Nephron (organoid): ENCODE measurements at regions not wholly inside any gene's neighbourhood (a gene's known extent, or its start where the extent isn't known, plus 50 kb on each side); places are given as distances from the start of the nearest gene placed in this dataset.

ENCODE experiments used
- H3K27ac Mint-ChIP-seq, 3 experiments: 2 replicates each; pipeline ENCODE4 v1.8.0; 2020; ENCODE audit warnings: mixed read lengths in 3 of 3, mild to moderate bottlenecking in 2 of 3, moderate library complexity in 1 of 3
- H3K27me3 Mint-ChIP-seq: 2 replicates; pipeline ENCODE4 v1.8.0; 2021; ENCODE audit warnings: low read depth, mild to moderate bottlenecking, moderate library complexity, mixed read lengths
- H3K36me3 Mint-ChIP-seq: 2 replicates; pipeline ENCODE4 v1.8.0; 2020; ENCODE audit warnings: low read depth, mixed read lengths
- H3K4me1 Mint-ChIP-seq: 2 replicates; pipeline ENCODE4 v1.8.0; 2020; ENCODE audit warnings: mixed read lengths
- H3K4me3 Mint-ChIP-seq, 3 experiments: 2 replicates each; pipeline ENCODE4 v1.8.0; 2020; ENCODE audit warnings: mild to moderate bottlenecking in 3 of 3, mixed read lengths in 3 of 3, moderate library complexity in 2 of 3
- H3K9me3 Mint-ChIP-seq: 2 replicates; pipeline ENCODE4 v1.8.0; 2020; ENCODE audit warnings: mixed read lengths
- TF ChIP-seq, protein P1 (sequence below), 3 experiments: fragments of 200-600 bp; sonication (generic); IDR thresholded peaks; one replicate each; pipeline ENCODE4 v1.5.0; 2021; ENCODE audit warnings: antibody characterized with exemption in 3 of 3; ENCODE audit not compliant: unreplicated experiment in 3 of 3

DNA sequence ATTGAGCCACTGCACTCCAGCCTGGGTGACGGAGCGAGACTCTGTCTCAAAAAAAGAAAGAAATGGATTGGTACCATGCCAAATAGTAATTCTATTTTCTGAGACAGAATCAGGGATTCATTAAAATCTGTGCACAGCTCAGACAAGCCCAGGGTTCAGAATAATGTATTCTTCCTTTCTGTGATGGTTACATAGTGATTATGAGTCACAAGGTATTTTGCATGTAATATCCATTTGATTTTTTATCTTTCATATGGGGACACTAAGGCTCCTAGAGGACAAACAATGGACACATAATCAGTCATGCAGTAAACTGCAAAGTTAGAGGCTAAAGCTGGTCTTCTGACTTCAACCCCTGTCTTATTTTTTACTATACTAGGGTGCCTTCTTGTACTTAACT lies 156.8 kb upstream of the COL8A1 start:
- H3K9me3 Mint-ChIP-seq = peaks cover 9% of the 10 kb centered on the region
- H3K27ac Mint-ChIP-seq = no peak overlapping the region
- TF ChIP-seq, protein P1, sequence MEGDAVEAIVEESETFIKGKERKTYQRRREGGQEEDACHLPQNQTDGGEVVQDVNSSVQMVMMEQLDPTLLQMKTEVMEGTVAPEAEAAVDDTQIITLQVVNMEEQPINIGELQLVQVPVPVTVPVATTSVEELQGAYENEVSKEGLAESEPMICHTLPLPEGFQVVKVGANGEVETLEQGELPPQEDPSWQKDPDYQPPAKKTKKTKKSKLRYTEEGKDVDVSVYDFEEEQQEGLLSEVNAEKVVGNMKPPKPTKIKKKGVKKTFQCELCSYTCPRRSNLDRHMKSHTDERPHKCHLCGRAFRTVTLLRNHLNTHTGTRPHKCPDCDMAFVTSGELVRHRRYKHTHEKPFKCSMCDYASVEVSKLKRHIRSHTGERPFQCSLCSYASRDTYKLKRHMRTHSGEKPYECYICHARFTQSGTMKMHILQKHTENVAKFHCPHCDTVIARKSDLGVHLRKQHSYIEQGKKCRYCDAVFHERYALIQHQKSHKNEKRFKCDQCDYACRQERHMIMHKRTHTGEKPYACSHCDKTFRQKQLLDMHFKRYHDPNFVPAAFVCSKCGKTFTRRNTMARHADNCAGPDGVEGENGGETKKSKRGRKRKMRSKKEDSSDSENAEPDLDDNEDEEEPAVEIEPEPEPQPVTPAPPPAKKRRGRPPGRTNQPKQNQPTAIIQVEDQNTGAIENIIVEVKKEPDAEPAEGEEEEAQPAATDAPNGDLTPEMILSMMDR (IDR thresholded peaks at IDR 0.05; ENCODE audit: unreplicated experiment in 3 of 3) = no peak
- no peak overlapping the region for H3K4me3 Mint-ChIP-seq
- no peaks in the 10 kb centered on the region for H3K36me3 Mint-ChIP-seq
- no peaks in the 10 kb centered on the region for H3K4me1 Mint-ChIP-seq
- H3K27me3 Mint-ChIP-seq = peaks cover 4% of the 10 kb centered on the region

DNA sequence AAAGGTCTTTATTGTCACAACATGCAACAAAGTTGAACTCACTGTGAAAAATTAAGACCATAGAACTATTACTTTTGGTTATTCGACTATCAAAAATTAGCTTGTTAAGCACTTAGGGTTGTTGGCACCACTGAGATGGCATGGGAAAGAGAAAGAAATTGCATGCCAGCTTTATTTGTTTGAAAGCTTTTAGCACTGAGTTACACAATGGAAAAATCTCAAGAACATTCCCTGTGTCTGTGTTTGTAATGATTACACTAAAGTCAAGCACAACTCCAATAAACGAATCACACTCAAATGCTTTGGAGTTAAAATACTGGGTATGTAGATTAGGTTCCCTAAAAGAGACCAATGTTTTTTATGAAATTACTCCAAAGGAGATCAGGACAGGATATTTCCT lies 158.6 kb upstream of the COL8A1 start:
- peaks cover 7% of the 10 kb centered on the region for H3K9me3 Mint-ChIP-seq
- TF ChIP-seq, protein P1 (IDR thresholded peaks at IDR 0.05; ENCODE audit: unreplicated experiment in 3 of 3) = no peak
- no peak overlapping the region for H3K27ac Mint-ChIP-seq
- H3K4me1 Mint-ChIP-seq = no peaks in the 10 kb centered on the region
- no peaks in the 10 kb centered on the region for H3K36me3 Mint-ChIP-seq
- H3K27me3 Mint-ChIP-seq = no peaks in the 10 kb centered on the region
- no peak overlapping the region for H3K4me3 Mint-ChIP-seq

DNA sequence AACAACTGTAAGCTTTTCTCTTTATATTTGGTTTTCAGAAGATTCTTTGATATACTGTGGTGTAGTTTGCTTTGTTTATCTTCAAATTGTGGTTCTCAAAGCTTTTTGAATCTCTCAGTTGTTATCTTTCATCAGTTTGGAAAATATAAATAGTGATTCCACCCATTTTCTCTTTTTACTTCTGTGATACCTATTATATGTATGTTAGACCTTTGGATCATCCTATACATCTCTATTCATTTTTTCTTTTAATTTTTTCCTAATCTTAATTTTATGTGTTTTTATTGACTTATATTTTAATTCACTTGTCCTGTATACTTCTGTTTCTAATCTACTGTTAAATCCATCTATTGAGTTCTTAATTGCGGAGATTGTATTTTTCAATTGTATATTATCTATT lies 160.7 kb upstream of the COL8A1 start:
- H3K27me3 Mint-ChIP-seq = no peaks in the 10 kb centered on the region
- H3K4me3 Mint-ChIP-seq = no peak overlapping the region
- no peaks in the 10 kb centered on the region for H3K36me3 Mint-ChIP-seq
- H3K9me3 Mint-ChIP-seq = peaks cover 7% of the 10 kb centered on the region
- no peak overlapping the region for H3K27ac Mint-ChIP-seq
- no peaks in the 10 kb centered on the region for H3K4me1 Mint-ChIP-seq
- TF ChIP-seq, protein P1 (IDR thresholded peaks at IDR 0.05; ENCODE audit: unreplicated experiment in 3 of 3) = no peak

DNA sequence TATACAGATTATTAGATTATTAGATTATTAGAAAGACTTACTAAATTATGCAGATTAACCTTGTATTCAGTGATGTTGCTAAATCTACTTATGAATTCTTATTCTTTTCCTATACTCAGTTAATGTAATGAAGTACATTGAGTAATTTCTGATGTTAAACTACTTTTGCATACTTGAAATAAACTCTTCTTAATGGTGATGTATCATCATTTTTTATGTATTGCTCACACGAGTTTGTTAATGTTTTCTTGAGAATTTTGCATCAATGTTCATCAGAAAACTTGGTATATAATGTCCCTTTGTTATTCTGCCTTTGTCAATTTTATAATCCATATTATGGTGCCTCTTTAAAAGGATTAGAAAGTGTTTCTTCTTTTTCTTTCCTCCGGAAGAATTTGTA lies 163.2 kb upstream of the COL8A1 start:
- no peaks in the 10 kb centered on the region for H3K36me3 Mint-ChIP-seq
- peaks cover 7% of the 10 kb centered on the region for H3K9me3 Mint-ChIP-seq
- no peaks in the 10 kb centered on the region for H3K27me3 Mint-ChIP-seq
- no peak overlapping the region for H3K27ac Mint-ChIP-seq
- TF ChIP-seq, protein P1 (IDR thresholded peaks at IDR 0.05; ENCODE audit: unreplicated experiment in 3 of 3) = no peak
- no peak overlapping the region for H3K4me3 Mint-ChIP-seq
- no peaks in the 10 kb centered on the region for H3K4me1 Mint-ChIP-seq

DNA sequence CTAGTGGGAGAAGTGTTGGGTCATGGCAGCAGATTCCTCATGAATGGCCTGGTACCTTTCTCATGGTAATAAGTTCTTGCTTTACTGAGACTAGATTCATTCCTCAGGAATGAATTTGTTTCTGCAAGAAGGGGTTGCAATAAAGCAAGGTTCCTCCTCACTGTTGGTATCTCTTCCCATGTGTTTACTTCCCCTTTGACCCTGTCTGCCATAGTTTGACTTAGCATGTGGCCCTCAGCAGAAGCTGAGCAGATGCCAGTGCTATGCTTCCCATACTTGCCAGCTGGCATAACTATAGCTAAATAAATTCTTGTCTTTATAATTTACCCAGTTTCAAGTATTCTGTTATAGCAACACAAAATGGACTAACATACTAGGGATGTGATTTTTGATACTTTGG lies 163.6 kb upstream of the COL8A1 start:
- no peaks in the 10 kb centered on the region for H3K27me3 Mint-ChIP-seq
- TF ChIP-seq, protein P1 (IDR thresholded peaks at IDR 0.05; ENCODE audit: unreplicated experiment in 3 of 3) = no peak
- no peak overlapping the region for H3K4me3 Mint-ChIP-seq
- no peaks in the 10 kb centered on the region for H3K36me3 Mint-ChIP-seq
- H3K4me1 Mint-ChIP-seq = no peaks in the 10 kb centered on the region
- H3K9me3 Mint-ChIP-seq = peaks cover 7% of the 10 kb centered on the region
- H3K27ac Mint-ChIP-seq = no peak overlapping the region

DNA sequence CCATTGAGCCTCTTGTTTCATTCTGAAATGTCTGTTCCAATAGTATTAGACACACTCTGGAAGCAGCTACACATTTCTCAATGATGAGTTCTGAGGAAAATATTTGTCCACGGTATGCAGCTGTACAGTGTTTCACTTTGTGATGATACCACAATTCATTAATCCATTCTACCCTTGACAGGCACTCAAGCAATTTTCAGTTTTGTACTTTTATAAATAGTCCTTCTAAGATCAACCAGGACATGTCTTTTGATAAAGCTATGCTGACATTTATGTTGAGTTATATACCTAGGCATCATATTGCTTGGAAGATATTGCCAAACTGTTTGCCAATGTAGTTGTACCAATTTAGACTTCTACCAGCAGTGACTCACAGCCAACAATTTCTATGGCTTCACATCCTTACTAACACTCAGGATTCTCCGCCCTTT lies 165.1 kb upstream of the COL8A1 start:
- Mint-ChIP-seq H3K36me3 (no peaks in the 10 kb centered on the region), H3K27me3 (no peaks in the 10 kb centered on the region), H3K9me3 (peaks cover 6% of the 10 kb centered on the region), H3K4me1 (no peaks in the 10 kb centered on the region), H3K27ac (no peak overlapping the region), H3K4me3 (no peak overlapping the region)
- TF ChIP-seq, protein P1 (IDR thresholded peaks at IDR 0.05; ENCODE audit: unreplicated experiment in 3 of 3) = no peak
